ENCODE measurements at regions not wholly inside any gene's neighbourhood (a gene's known extent, or its start where the extent isn't known, plus 50 kb on each side); places are given as distances from the start of the nearest gene placed in this dataset.

GRCh38 chr3:10697918-10698317 is 118.1 kb upstream of the SLC6A11 start:
- no peak for TF ChIP-seq MAX (IDR thresholded peaks at IDR 0.05)
- no peak for TF ChIP-seq TEAD4 (IDR thresholded peaks at IDR 0.05)
- no peak for TF ChIP-seq RAD21 (IDR thresholded peaks at IDR 0.05; ENCODE audit: low read depth)
- no peak for TF ChIP-seq YY1 (IDR thresholded peaks at IDR 0.05; ENCODE audit: low read depth)
- TF ChIP-seq TAF1 (IDR thresholded peaks at IDR 0.05; ENCODE audit: low read depth) = no peak
- peak; percentile 72 for TF ChIP-seq USF1 (IDR thresholded peaks at IDR 0.05)
- no peak for TF ChIP-seq REST (IDR thresholded peaks at IDR 0.05; ENCODE audit: low read depth)
- no peak for TF ChIP-seq EGR1 (IDR thresholded peaks at IDR 0.05)
